HCT116 (cell line): ENCODE measurements at regions not wholly inside any gene's neighbourhood (a gene's known extent, or its start where the extent isn't known, plus 50 kb on each side); places are given as distances from the start of the nearest gene placed in this dataset.

Source experiments
- ATAC-seq: fragments of 200-7000 bp; cut with Tn5 transposase; 2 replicates; pipeline ENCODE4 v1.9.1; 2020; ENCODE audit warnings: mild to moderate bottlenecking, moderate library complexity
- BruUV-seq: library from RNA; stranded (reverse); fragments of 400-500 nt; replicated peaks from 2 replicates; lab custom pipeline; 2021; lab: Mats Ljungman, UMichigan
- CTCF ChIA-PET: fragments of 300-600 bp; sonication (Branson Sonifier 250); formaldehyde crosslinking; loops from one replicate; lab custom pipeline; 2021; ENCODE audit warnings: antibody characterized with exemption; lab: Charles Lee
- POLR2A ChIA-PET: fragments of 300-600, 350-600 bp; sonication (Branson Sonifier 250); formaldehyde crosslinking; loops from one replicate; lab custom pipeline; 2021; ENCODE audit warnings: antibody characterized with exemption; lab: Charles Lee
- RAD21 ChIA-PET, 2 experiments: fragments of 300-600 bp; sonication (Branson Sonifier 250); formaldehyde crosslinking; loops; one replicate each; lab custom pipeline; 2023; ENCODE audit warnings: low total read pairs in 2 of 2; ENCODE audit not compliant: uncharacterized antibody in 2 of 2, unreplicated experiment in 2 of 2, low non-redundant PET in 1 of 2; lab: Charles Lee
- DNase-seq: peaks from one replicate; pipeline ENCODE4 v3.0.0-alpha.2; 2010; ENCODE audit warnings: low read depth, low spot score
- H2AFZ ChIP-seq: fragments of 200-600 bp; shearing (Covaris generic), sonication (generic); 2 replicates; pipeline ENCODE4 v1.6.1; 2017; ENCODE audit warnings: low read depth, mixed run types, mixed read lengths, antibody characterized with exemption, low read length; ENCODE audit not compliant: poor library complexity, severe bottlenecking
- H3K27ac ChIP-seq: 2 replicates; pipeline ENCODE4 v1.5.1; 2012; ENCODE audit warnings: low read depth, low read length
- H3K27me3 ChIP-seq: fragments of 200-600 bp; sonication (generic); 2 replicates; pipeline ENCODE4 v1.6.1; 2016; ENCODE audit warnings: mixed run types, low read length, mixed read lengths; ENCODE audit not compliant: insufficient read depth
- H3K36me3 ChIP-seq, 2 experiments: fragments of 200-500 bp in 1 of 2; fragments of 200-600 bp in 1 of 2; sonication (Bioruptor generic) in 1 of 2; sonication (generic) in 1 of 2; 2 replicates each; pipeline versions ENCODE4 v1.5.1 to v1.6.1; 2014 to 2016; ENCODE audit warnings: low read length in 2 of 2, inconsistent platforms in 1 of 2, mixed read lengths in 1 of 2, mixed run types in 1 of 2; ENCODE audit not compliant: insufficient read depth in 2 of 2, control insufficient read depth in 1 of 2
- H3K4me1 ChIP-seq, 2 experiments: fragments of 200-600 bp in 1 of 2; sonication (generic) in 1 of 2; 2 replicates each; pipeline versions ENCODE4 v1.5.1 to v1.6.1; 2012 to 2017; ENCODE audit warnings: low read length in 2 of 2, inconsistent platforms in 1 of 2, mild to moderate bottlenecking in 1 of 2, mixed read lengths in 1 of 2, mixed run types in 1 of 2, moderate library complexity in 1 of 2; ENCODE audit not compliant: insufficient read depth in 2 of 2, control insufficient read depth in 1 of 2
- H3K4me2 ChIP-seq: fragments of 200-600 bp; sonication (generic); 2 replicates; pipeline ENCODE4 v1.6.1; 2017; ENCODE audit warnings: mixed run types, low read length, mixed read lengths
- H3K4me3 ChIP-seq, 2 experiments: fragments of 200-600 bp in 1 of 2; sonication (generic) in 1 of 2; replicated peaks in 1 of 2; 2 replicates each; pipeline ENCODE4 v1.5.1; 2011 to 2016; ENCODE audit warnings: low read length in 2 of 2, control low read depth in 1 of 2, low read depth in 1 of 2, mild to moderate bottlenecking in 1 of 2, mixed read lengths in 1 of 2, mixed run types in 1 of 2
- H3K79me2 ChIP-seq: fragments of 200-600 bp; sonication (generic); 2 replicates; pipeline ENCODE4 v1.6.1; 2017; ENCODE audit warnings: mild to moderate bottlenecking, mixed run types, low read length, moderate library complexity, mixed read lengths; ENCODE audit not compliant: insufficient read depth
- H3K9ac ChIP-seq: fragments of 200-600 bp; sonication (generic); 2 replicates; pipeline ENCODE4 v1.6.1; 2016; ENCODE audit warnings: low read length, mixed read lengths
- H3K9me2 ChIP-seq: fragments of 200-600 bp; sonication (generic), shearing (Covaris generic); 2 replicates; pipeline ENCODE4 v1.6.1; 2017; ENCODE audit warnings: mixed run types, mild to moderate bottlenecking, moderate library complexity; ENCODE audit not compliant: insufficient read depth
- H3K9me3 ChIP-seq, 2 experiments: fragments of 200-500 bp in 1 of 2; fragments of 200-600 bp in 1 of 2; sonication (Bioruptor generic) in 1 of 2; sonication (generic) in 1 of 2; 2 replicates each; pipeline ENCODE4 v1.6.1; 2014 to 2017; ENCODE audit warnings: low read length in 2 of 2, mixed read lengths in 2 of 2, inconsistent platforms in 1 of 2, low read depth in 1 of 2, mild to moderate bottlenecking in 1 of 2, mixed run types in 1 of 2, moderate library complexity in 1 of 2; ENCODE audit not compliant: control insufficient read depth in 1 of 2, insufficient read depth in 1 of 2
- H4K20me1 ChIP-seq: fragments of 200-600 bp; sonication (generic), shearing (Covaris generic); 2 replicates; pipeline ENCODE4 v1.6.1; 2017; ENCODE audit warnings: mixed run types, mild to moderate bottlenecking, moderate library complexity; ENCODE audit not compliant: insufficient read depth
- EGR1 ChIP-seq: IDR thresholded peaks from 2 replicates; pipeline ENCODE4 v1.6.1; 2012; ENCODE audit warnings: low read depth
- EZH2phosphoT487 ChIP-seq: fragments of 200-600 bp; IDR thresholded peaks from 2 replicates; pipeline ENCODE4 v1.6.1; 2018; ENCODE audit warnings: antibody characterized with exemption, borderline replicate concordance
- JUND ChIP-seq: IDR thresholded peaks from 2 replicates; pipeline ENCODE4 v1.6.1; 2012
- POLR2AphosphoS5 ChIP-seq: IDR thresholded peaks from 2 replicates; pipeline ENCODE4 v1.6.1; 2011; ENCODE audit warnings: mild to moderate bottlenecking, low read depth, low read length, moderate library complexity
- RAD21 ChIP-seq: IDR thresholded peaks from 2 replicates; pipeline ENCODE4 v1.6.1; 2012; ENCODE audit warnings: low read depth, mild to moderate bottlenecking
- SIN3A ChIP-seq: IDR thresholded peaks from 2 replicates; pipeline ENCODE4 v1.6.1; 2012; ENCODE audit warnings: low read depth
- TCF7L2 ChIP-seq: IDR thresholded peaks from 2 replicates; pipeline ENCODE4 v1.7.0; 2011; ENCODE audit warnings: borderline replicate concordance, inconsistent platforms; ENCODE audit not compliant: insufficient read depth, insufficient read length; ENCODE audit errors: extremely low read depth
- ZFX ChIP-seq: fragments of 450-650 bp; IDR thresholded peaks from 2 replicates; pipeline ENCODE4 v1.6.1; 2017
- ZNF274 ChIP-seq: fragments of 200-500 bp; sonication (Bioruptor generic); IDR thresholded peaks from 2 replicates; pipeline ENCODE4 v1.6.1; 2014; ENCODE audit warnings: mild to moderate bottlenecking, low read depth, low read length, inconsistent platforms
- intact Hi-C: fragments of 100-400 bp; cut with micrococcal nuclease; formaldehyde crosslinking; loops from 2 replicates; pipeline ENCODE4 v1.10.0; 2022
- TF ChIP-seq, protein P1 (sequence below), 3 experiments: fragments of 200-600 bp in 1 of 3; sonication (generic) in 1 of 3; IDR thresholded peaks in 2 of 3; conservative IDR thresholded peaks in 1 of 3; 2 replicates each; pipeline ENCODE4 v1.5.1; 2012 to 2017; ENCODE audit warnings: low read depth in 2 of 3, low read length in 2 of 3, antibody characterized with exemption in 1 of 3, borderline replicate concordance in 1 of 3, control low read depth in 1 of 3, mild to moderate bottlenecking in 1 of 3, mixed read lengths in 1 of 3, mixed run types in 1 of 3, moderate library complexity in 1 of 3; ENCODE audit not compliant: insufficient read depth in 1 of 3
- TF ChIP-seq, protein P2 (sequence below): IDR thresholded peaks from 2 replicates; pipeline ENCODE4 v1.6.1; 2012
- TF ChIP-seq, protein P3 (sequence below): IDR thresholded peaks from 2 replicates; pipeline ENCODE4 v1.6.1; 2012; ENCODE audit warnings: low read depth

DNA sequence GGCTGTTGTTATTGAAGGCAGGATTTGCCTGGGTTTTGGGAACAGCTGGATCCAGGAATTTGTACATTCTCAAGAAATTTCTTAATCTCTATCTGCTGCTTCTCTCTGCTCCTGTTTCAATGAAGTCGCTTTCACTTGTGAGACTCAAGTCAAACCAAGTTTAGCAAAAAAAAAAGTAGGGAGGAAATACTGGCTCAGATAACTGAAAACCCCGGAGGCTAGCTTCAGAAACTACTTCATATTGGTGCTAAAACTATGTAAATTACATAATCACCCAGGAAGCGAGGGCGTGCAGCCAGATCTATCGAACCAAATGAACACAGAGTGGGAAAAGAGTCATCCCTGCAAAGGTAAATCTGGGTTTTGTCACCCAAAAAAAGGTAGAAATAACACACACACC lies 68.3 kb upstream of the FICD start:
- TF ChIP-seq ZNF274: no peak
- TF ChIP-seq RAD21: no peak
- no peak for TF ChIP-seq POLR2AphosphoS5
- no peak for TF ChIP-seq ZFX
- no peak for TF ChIP-seq TCF7L2
- no peak for TF ChIP-seq JUND
- TF ChIP-seq, protein P1, sequence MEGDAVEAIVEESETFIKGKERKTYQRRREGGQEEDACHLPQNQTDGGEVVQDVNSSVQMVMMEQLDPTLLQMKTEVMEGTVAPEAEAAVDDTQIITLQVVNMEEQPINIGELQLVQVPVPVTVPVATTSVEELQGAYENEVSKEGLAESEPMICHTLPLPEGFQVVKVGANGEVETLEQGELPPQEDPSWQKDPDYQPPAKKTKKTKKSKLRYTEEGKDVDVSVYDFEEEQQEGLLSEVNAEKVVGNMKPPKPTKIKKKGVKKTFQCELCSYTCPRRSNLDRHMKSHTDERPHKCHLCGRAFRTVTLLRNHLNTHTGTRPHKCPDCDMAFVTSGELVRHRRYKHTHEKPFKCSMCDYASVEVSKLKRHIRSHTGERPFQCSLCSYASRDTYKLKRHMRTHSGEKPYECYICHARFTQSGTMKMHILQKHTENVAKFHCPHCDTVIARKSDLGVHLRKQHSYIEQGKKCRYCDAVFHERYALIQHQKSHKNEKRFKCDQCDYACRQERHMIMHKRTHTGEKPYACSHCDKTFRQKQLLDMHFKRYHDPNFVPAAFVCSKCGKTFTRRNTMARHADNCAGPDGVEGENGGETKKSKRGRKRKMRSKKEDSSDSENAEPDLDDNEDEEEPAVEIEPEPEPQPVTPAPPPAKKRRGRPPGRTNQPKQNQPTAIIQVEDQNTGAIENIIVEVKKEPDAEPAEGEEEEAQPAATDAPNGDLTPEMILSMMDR (IDR thresholded peaks at IDR 0.05 in 2 of 3, conservative IDR thresholded peaks at IDR 0.05 in 1 of 3; ENCODE audit: borderline replicate concordance in 1 of 3, insufficient read depth in 1 of 3, low read depth in 2 of 3, low read length in 2 of 3): no peak
- TF ChIP-seq, protein P2, sequence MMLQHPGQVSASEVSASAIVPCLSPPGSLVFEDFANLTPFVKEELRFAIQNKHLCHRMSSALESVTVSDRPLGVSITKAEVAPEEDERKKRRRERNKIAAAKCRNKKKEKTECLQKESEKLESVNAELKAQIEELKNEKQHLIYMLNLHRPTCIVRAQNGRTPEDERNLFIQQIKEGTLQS: no peak
- TF ChIP-seq EZH2phosphoT487: no peak
- TF ChIP-seq SIN3A: no peak
- no peak for TF ChIP-seq EGR1
- TF ChIP-seq, protein P3, sequence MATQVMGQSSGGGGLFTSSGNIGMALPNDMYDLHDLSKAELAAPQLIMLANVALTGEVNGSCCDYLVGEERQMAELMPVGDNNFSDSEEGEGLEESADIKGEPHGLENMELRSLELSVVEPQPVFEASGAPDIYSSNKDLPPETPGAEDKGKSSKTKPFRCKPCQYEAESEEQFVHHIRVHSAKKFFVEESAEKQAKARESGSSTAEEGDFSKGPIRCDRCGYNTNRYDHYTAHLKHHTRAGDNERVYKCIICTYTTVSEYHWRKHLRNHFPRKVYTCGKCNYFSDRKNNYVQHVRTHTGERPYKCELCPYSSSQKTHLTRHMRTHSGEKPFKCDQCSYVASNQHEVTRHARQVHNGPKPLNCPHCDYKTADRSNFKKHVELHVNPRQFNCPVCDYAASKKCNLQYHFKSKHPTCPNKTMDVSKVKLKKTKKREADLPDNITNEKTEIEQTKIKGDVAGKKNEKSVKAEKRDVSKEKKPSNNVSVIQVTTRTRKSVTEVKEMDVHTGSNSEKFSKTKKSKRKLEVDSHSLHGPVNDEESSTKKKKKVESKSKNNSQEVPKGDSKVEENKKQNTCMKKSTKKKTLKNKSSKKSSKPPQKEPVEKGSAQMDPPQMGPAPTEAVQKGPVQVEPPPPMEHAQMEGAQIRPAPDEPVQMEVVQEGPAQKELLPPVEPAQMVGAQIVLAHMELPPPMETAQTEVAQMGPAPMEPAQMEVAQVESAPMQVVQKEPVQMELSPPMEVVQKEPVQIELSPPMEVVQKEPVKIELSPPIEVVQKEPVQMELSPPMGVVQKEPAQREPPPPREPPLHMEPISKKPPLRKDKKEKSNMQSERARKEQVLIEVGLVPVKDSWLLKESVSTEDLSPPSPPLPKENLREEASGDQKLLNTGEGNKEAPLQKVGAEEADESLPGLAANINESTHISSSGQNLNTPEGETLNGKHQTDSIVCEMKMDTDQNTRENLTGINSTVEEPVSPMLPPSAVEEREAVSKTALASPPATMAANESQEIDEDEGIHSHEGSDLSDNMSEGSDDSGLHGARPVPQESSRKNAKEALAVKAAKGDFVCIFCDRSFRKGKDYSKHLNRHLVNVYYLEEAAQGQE: no peak
- Histone ChIP-seq H3K27ac (no peak overlapping the region), H3K9ac (no peak overlapping the region), H3K9me2 (no peaks in the 10 kb centered on the region), H2AFZ (no peak overlapping the region), H3K4me1 (no peaks in the 10 kb centered on the region), H4K20me1 (no peaks in the 10 kb centered on the region), H3K79me2 (no peaks in the 10 kb centered on the region), H3K4me2 (no peak overlapping the region), H3K9me3 (no peaks in the 10 kb centered on the region), H3K4me3 (no peak overlapping the region), H3K36me3 (no peaks in the 10 kb centered on the region), H3K27me3 (peaks cover 58% of the 10 kb centered on the region)
- ChIA-PET CTCF (no interaction called here), RAD21 (no interaction called here), POLR2A (no interaction called here)
- BruUV-seq: no TSS peak
- intact Hi-C loops: no loop called here
- no peak for DNase-seq
- no peak for ATAC-seq
